ENCODE measurements at regions not wholly inside any gene's neighbourhood (a gene's known extent, or its start where the extent isn't known, plus 50 kb on each side); places are given as distances from the start of the nearest gene placed in this dataset.
"Not testable (repeated sequence)": the region's sequence is repeated elsewhere in the genome, so short reads cannot be mapped to it uniquely, and the experiment has no call there.

DNA sequence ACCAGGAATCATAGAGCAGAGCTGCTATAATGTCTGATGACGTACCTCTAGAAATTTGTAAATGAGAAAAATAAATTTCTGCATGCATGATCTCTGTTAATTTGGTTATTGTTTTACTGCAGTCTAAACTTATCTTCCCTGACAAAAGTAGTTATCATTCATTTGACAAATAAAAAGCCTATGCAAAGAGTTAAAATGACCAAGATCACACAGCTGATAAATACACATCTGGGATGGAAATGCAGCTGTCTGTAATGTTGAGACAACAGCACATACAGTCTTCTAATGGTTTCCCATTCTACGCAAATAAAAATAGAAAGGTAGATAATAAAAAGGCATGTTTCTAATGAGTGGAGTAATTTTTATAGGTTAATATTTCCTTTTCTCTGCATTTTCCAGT is 225.1 kb upstream of the LUZP2 start:
- Mint-ChIP-seq H3K4me1 (no peaks in the 10 kb centered on the region), H3K27me3 (no peaks in the 10 kb centered on the region), H3K4me3 (no peak overlapping the region), H3K36me3 (ENCODE audit: low read depth) (no peaks in the 10 kb centered on the region), H3K27ac (no peak overlapping the region), H3K9me3 (peaks cover 5% of the 10 kb centered on the region)
- TF ChIP-seq, protein P1, sequence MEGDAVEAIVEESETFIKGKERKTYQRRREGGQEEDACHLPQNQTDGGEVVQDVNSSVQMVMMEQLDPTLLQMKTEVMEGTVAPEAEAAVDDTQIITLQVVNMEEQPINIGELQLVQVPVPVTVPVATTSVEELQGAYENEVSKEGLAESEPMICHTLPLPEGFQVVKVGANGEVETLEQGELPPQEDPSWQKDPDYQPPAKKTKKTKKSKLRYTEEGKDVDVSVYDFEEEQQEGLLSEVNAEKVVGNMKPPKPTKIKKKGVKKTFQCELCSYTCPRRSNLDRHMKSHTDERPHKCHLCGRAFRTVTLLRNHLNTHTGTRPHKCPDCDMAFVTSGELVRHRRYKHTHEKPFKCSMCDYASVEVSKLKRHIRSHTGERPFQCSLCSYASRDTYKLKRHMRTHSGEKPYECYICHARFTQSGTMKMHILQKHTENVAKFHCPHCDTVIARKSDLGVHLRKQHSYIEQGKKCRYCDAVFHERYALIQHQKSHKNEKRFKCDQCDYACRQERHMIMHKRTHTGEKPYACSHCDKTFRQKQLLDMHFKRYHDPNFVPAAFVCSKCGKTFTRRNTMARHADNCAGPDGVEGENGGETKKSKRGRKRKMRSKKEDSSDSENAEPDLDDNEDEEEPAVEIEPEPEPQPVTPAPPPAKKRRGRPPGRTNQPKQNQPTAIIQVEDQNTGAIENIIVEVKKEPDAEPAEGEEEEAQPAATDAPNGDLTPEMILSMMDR (IDR thresholded peaks at IDR 0.05) = no peak
- CTCF ChIA-PET = no interaction called here
- POLR2A ChIA-PET = no interaction called here
- DNase-seq (no peak), ATAC-seq (ENCODE audit: low read depth) (no peak)
- intact Hi-C loops (cut with micrococcal nuclease) = no loop called here

DNA sequence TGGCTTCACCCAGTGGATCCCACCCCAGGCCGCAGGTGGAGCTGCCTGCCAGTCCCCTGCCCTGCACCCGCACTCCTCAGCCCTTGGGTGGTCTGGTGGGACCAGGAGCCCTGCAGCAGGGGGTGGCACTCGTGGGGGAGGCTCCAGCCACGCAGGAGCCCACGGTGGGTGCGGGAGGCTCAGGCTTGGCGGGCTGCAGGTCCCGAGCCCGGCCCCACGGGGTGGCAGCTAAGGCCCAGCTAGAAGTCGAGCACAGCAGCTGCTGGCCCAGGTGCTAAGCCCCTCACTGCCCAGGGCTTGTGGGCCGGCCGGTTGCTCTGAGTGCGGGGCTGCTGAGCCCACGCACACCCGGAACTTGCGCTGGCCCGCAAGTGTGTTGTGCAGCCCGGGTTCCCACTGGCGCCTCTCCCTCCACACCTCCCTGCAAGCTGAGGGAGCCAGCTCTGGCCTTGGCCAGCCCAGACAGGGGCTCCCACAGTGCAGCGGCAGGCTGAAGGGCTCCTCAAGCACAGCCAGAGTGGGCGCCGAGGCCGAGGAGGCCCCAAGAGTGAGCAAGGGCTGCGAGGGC is 222.6 kb upstream of the LUZP2 start:
- H3K4me3 Mint-ChIP-seq; H3K27ac Mint-ChIP-seq; H3K4me1 Mint-ChIP-seq; POLR2A ChIA-PET; CTCF ChIA-PET; H3K9me3 Mint-ChIP-seq; intact Hi-C loops (cut with micrococcal nuclease); DNase-seq; ATAC-seq (ENCODE audit: low read depth); H3K27me3 Mint-ChIP-seq; H3K36me3 Mint-ChIP-seq (ENCODE audit: low read depth): not testable (repeated sequence)

DNA sequence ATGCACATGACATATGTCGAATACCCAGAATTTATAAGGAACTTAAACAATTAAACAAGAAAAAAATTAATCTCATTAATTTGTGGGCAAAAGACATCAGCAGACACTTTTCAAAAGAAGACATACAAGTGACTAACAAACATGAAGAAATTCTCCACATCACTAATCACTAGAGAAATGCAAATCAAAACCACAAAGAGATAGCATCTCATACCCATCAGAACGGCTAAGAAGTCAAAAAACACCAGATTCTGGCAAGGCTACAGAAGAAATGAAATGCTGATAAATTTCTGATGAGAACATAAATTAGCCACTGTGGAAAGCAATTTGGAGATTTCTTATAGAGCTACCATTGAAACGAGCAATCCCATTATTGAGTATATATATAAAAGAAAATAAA is 210.6 kb upstream of the LUZP2 start:
- TF ChIP-seq, protein P1 (IDR thresholded peaks at IDR 0.05) = no peak
- no peaks in the 10 kb centered on the region for H3K27me3 Mint-ChIP-seq
- ChIA-PET CTCF (no interaction called here), POLR2A (no interaction called here)
- no peak for DNase-seq
- intact Hi-C loops (cut with micrococcal nuclease) = no loop called here
- H3K27ac Mint-ChIP-seq = no peak overlapping the region
- no peaks in the 10 kb centered on the region for H3K4me1 Mint-ChIP-seq
- peaks cover 10% of the 10 kb centered on the region for H3K9me3 Mint-ChIP-seq
- no peak for ATAC-seq (ENCODE audit: low read depth)
- no peaks in the 10 kb centered on the region for H3K36me3 Mint-ChIP-seq (ENCODE audit: low read depth)
- H3K4me3 Mint-ChIP-seq = no peak overlapping the region

DNA sequence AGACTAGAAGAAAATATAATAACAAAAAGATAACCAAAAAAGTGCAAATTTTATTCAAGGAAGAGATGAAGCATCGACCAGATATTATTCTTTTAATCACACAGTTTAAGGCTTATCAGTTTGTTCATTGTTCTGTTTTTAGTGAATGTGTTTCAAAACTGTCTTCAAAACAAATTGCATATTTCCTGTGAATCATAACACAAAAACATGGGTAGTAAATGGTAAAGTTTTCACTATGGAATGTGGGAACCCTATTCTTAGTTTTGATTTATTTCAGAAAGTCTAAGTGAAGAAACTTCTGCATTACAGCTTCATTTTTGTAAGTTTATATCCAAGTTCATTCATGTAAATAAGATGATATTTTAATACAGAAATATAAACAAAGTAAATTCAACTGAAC is 207.6 kb upstream of the LUZP2 start:
- Mint-ChIP-seq H3K27ac (no peak overlapping the region), H3K4me1 (no peaks in the 10 kb centered on the region), H3K9me3 (peaks cover 10% of the 10 kb centered on the region), H3K4me3 (no peak overlapping the region), H3K27me3 (no peaks in the 10 kb centered on the region), H3K36me3 (ENCODE audit: low read depth) (no peaks in the 10 kb centered on the region)
- ATAC-seq (ENCODE audit: low read depth) (no peak), DNase-seq (no peak)
- intact Hi-C loops (cut with micrococcal nuclease) = no loop called here
- POLR2A ChIA-PET = no interaction called here
- CTCF ChIA-PET = no interaction called here
- TF ChIP-seq, protein P1 (IDR thresholded peaks at IDR 0.05) = no peak

DNA sequence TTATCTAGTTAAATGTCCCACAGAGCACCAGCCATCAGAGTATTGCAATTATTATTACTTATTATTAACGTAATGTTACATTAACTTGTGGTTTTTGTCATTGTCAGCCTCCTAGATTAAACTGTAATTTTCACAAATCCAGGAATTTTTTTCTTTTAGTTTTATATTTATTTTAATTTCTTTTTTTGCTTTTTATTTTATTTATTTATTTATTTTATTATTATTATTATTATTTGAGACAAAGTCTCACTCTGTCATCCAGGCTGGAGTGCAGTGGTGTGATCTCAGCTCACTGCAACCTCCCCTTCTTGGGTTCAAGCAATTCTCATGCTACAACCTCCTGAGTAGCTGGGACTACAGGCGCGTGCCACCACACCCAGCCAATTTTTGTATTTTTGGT is 202.9 kb upstream of the LUZP2 start:
- Mint-ChIP-seq H3K4me1 (no peaks in the 10 kb centered on the region), H3K36me3 (ENCODE audit: low read depth) (no peaks in the 10 kb centered on the region), H3K27me3 (no peaks in the 10 kb centered on the region), H3K4me3 (no peak overlapping the region), H3K27ac (no peak overlapping the region), H3K9me3 (no peaks in the 10 kb centered on the region)
- ChIA-PET CTCF (no interaction called here), POLR2A (no interaction called here)
- intact Hi-C loops (cut with micrococcal nuclease) = no loop called here
- DNase-seq = no peak
- no peak for ATAC-seq (ENCODE audit: low read depth)
- TF ChIP-seq, protein P1 (IDR thresholded peaks at IDR 0.05) = no peak

DNA sequence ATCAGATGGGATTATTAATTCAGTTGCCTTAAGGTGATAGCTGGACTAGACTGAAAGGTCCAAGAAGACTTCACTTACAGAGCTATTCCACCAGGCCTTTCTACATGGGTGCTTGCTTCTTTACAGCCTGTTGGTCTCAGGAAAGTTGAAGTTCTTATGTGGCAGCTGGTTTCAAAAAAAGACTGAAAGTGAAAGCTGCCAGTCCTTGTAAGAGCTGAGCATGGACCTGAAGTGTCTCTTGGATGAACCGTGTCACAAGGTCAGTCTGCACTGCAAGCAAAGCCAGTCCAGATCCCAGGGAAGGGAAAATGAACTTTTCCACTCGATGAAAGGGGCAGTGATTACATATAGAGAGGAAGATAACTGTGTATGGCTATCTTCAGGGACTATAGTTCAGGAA is 201.5 kb upstream of the LUZP2 start:
- POLR2A ChIA-PET = no interaction called here
- no peak for DNase-seq
- no peak for ATAC-seq (ENCODE audit: low read depth)
- Mint-ChIP-seq H3K4me3 (no peak overlapping the region), H3K9me3 (peaks cover 3% of the 10 kb centered on the region), H3K27ac (no peak overlapping the region), H3K36me3 (ENCODE audit: low read depth) (no peaks in the 10 kb centered on the region), H3K4me1 (no peaks in the 10 kb centered on the region), H3K27me3 (no peaks in the 10 kb centered on the region)
- CTCF ChIA-PET = no interaction called here
- intact Hi-C loops (cut with micrococcal nuclease) = no loop called here
- TF ChIP-seq, protein P1 (IDR thresholded peaks at IDR 0.05) = no peak
